ENCODE measurements at regions not wholly inside any gene's neighbourhood (a gene's known extent, or its start where the extent isn't known, plus 50 kb on each side); places are given as distances from the start of the nearest gene placed in this dataset.

DNA sequence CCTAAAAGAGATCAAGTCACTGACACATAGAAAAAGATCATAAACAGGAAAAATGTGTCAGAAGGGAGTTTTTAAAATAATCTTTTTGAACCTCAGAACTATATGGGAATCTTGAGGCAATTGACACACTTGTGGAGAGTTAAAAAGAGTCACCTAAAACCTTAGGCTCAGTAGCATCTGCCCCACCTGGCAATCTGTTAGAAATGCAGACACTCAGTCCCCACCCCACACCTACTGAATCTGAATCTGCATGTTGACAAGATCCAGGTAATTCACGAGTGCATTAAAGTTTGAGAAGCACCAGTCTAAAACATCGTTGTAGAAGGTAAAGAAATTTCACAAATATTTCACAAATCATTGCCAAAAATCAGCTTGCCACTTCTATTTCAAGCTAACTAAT, 388.3 kb downstream of the NR2F1-AS1 start:
- TF ChIP-seq CREB1 (CRISPR knock-in tag; IDR thresholded peaks at IDR 0.05) (no peak), ZNF671 (CRISPR knock-in tag; IDR thresholded peaks at IDR 0.05) (no peak), TCF7 (CRISPR knock-in tag; IDR thresholded peaks at IDR 0.05; ENCODE audit: low read depth) (no peak), MXD4 (CRISPR knock-in tag; IDR thresholded peaks at IDR 0.05; ENCODE audit: borderline replicate concordance) (no peak), ZNF121 (CRISPR knock-in tag; IDR thresholded peaks at IDR 0.05) (no peak), ZNF138 (CRISPR knock-in tag; conservative IDR thresholded peaks at IDR 0.05) (no peak), CREM (CRISPR knock-in tag; IDR thresholded peaks at IDR 0.05) (no peak)
- TF ChIP-seq, protein P1, sequence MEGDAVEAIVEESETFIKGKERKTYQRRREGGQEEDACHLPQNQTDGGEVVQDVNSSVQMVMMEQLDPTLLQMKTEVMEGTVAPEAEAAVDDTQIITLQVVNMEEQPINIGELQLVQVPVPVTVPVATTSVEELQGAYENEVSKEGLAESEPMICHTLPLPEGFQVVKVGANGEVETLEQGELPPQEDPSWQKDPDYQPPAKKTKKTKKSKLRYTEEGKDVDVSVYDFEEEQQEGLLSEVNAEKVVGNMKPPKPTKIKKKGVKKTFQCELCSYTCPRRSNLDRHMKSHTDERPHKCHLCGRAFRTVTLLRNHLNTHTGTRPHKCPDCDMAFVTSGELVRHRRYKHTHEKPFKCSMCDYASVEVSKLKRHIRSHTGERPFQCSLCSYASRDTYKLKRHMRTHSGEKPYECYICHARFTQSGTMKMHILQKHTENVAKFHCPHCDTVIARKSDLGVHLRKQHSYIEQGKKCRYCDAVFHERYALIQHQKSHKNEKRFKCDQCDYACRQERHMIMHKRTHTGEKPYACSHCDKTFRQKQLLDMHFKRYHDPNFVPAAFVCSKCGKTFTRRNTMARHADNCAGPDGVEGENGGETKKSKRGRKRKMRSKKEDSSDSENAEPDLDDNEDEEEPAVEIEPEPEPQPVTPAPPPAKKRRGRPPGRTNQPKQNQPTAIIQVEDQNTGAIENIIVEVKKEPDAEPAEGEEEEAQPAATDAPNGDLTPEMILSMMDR (IDR thresholded peaks at IDR 0.05): no peak
- TF ChIP-seq, protein P2, sequence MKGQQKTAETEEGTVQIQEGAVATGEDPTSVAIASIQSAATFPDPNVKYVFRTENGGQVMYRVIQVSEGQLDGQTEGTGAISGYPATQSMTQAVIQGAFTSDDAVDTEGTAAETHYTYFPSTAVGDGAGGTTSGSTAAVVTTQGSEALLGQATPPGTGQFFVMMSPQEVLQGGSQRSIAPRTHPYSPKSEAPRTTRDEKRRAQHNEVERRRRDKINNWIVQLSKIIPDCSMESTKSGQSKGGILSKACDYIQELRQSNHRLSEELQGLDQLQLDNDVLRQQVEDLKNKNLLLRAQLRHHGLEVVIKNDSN (CRISPR knock-in tag; IDR thresholded peaks at IDR 0.05): no peak
- TF ChIP-seq, protein P3, sequence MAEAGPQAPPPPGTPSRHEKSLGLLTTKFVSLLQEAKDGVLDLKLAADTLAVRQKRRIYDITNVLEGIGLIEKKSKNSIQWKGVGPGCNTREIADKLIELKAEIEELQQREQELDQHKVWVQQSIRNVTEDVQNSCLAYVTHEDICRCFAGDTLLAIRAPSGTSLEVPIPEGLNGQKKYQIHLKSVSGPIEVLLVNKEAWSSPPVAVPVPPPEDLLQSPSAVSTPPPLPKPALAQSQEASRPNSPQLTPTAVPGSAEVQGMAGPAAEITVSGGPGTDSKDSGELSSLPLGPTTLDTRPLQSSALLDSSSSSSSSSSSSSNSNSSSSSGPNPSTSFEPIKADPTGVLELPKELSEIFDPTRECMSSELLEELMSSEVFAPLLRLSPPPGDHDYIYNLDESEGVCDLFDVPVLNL (CRISPR knock-in tag; IDR thresholded peaks at IDR 0.05; ENCODE audit: borderline replicate concordance, low read depth): no peak
- TF ChIP-seq, protein P4, sequence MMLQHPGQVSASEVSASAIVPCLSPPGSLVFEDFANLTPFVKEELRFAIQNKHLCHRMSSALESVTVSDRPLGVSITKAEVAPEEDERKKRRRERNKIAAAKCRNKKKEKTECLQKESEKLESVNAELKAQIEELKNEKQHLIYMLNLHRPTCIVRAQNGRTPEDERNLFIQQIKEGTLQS (CRISPR knock-in tag; conservative IDR thresholded peaks at IDR 0.05): no peak
- TF ChIP-seq, protein P5, sequence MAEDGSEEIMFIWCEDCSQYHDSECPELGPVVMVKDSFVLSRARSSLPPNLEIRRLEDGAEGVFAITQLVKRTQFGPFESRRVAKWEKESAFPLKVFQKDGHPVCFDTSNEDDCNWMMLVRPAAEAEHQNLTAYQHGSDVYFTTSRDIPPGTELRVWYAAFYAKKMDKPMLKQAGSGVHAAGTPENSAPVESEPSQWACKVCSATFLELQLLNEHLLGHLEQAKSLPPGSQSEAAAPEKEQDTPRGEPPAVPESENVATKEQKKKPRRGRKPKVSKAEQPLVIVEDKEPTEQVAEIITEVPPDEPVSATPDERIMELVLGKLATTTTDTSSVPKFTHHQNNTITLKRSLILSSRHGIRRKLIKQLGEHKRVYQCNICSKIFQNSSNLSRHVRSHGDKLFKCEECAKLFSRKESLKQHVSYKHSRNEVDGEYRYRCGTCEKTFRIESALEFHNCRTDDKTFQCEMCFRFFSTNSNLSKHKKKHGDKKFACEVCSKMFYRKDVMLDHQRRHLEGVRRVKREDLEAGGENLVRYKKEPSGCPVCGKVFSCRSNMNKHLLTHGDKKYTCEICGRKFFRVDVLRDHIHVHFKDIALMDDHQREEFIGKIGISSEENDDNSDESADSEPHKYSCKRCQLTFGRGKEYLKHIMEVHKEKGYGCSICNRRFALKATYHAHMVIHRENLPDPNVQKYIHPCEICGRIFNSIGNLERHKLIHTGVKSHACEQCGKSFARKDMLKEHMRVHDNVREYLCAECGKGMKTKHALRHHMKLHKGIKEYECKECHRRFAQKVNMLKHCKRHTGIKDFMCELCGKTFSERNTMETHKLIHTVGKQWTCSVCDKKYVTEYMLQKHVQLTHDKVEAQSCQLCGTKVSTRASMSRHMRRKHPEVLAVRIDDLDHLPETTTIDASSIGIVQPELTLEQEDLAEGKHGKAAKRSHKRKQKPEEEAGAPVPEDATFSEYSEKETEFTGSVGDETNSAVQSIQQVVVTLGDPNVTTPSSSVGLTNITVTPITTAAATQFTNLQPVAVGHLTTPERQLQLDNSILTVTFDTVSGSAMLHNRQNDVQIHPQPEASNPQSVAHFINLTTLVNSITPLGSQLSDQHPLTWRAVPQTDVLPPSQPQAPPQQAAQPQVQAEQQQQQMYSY (CRISPR knock-in tag; IDR thresholded peaks at IDR 0.05): no peak
- TF ChIP-seq, protein P6, sequence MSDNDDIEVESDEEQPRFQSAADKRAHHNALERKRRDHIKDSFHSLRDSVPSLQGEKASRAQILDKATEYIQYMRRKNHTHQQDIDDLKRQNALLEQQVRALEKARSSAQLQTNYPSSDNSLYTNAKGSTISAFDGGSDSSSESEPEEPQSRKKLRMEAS (CRISPR knock-in tag; IDR thresholded peaks at IDR 0.05): no peak
